K562 (cell line): ENCODE measurements at regions not wholly inside any gene's neighbourhood (a gene's known extent, or its start where the extent isn't known, plus 50 kb on each side); places are given as distances from the start of the nearest gene placed in this dataset.

Source experiments
- RBM14 ChIP-seq: fragments of 200-400 bp; formaldehyde crosslinking; IDR thresholded peaks from 2 replicates; pipeline ENCODE4 v1.6.1; 2018; ENCODE audit warnings: low read depth, mild to moderate bottlenecking, low read length, moderate library complexity, borderline replicate concordance; ENCODE audit not compliant: insufficient read depth
- ZNF274 ChIP-seq: IDR thresholded peaks from 2 replicates; pipeline ENCODE4 v1.6.1; 2011; ENCODE audit warnings: low read depth, mild to moderate bottlenecking, low read length, moderate library complexity, borderline replicate concordance
- TF ChIP-seq, protein P1 (sequence below): fragments of 450-650 bp; IDR thresholded peaks from 2 replicates; pipeline ENCODE4 v1.6.1; 2016; ENCODE audit warnings: low read depth
- TF ChIP-seq, protein P2 (sequence below), 2 experiments: fragments of 450-650 bp; formaldehyde crosslinking in 1 of 2; IDR thresholded peaks; 2 replicates each; pipeline versions ENCODE4 v1.4.0 to v1.6.1; 2014 to 2020; ENCODE audit warnings: mild to moderate bottlenecking in 2 of 2, borderline replicate concordance in 1 of 2, low read depth in 1 of 2

DNA sequence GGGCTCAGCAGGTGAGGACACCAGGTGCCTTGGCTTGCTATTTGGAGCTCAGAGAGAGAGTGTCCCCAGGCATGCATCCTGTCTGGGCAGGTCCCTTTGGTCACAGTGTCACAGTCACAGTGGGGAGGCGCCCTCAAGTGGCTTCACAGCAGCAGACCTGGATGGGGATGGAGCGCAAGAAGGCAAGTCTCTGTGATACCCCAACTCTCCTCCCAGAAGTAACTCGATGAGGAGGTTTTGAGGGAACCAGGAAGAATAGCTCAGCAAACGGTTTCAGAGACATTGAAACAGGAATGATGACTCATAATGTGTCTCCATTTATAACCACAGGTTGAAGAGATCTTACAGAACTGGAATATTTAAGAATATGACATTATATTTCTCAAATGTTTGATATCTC is 66.5 kb upstream of the SH3GL3 start (continued):
- TF ChIP-seq, protein P1, sequence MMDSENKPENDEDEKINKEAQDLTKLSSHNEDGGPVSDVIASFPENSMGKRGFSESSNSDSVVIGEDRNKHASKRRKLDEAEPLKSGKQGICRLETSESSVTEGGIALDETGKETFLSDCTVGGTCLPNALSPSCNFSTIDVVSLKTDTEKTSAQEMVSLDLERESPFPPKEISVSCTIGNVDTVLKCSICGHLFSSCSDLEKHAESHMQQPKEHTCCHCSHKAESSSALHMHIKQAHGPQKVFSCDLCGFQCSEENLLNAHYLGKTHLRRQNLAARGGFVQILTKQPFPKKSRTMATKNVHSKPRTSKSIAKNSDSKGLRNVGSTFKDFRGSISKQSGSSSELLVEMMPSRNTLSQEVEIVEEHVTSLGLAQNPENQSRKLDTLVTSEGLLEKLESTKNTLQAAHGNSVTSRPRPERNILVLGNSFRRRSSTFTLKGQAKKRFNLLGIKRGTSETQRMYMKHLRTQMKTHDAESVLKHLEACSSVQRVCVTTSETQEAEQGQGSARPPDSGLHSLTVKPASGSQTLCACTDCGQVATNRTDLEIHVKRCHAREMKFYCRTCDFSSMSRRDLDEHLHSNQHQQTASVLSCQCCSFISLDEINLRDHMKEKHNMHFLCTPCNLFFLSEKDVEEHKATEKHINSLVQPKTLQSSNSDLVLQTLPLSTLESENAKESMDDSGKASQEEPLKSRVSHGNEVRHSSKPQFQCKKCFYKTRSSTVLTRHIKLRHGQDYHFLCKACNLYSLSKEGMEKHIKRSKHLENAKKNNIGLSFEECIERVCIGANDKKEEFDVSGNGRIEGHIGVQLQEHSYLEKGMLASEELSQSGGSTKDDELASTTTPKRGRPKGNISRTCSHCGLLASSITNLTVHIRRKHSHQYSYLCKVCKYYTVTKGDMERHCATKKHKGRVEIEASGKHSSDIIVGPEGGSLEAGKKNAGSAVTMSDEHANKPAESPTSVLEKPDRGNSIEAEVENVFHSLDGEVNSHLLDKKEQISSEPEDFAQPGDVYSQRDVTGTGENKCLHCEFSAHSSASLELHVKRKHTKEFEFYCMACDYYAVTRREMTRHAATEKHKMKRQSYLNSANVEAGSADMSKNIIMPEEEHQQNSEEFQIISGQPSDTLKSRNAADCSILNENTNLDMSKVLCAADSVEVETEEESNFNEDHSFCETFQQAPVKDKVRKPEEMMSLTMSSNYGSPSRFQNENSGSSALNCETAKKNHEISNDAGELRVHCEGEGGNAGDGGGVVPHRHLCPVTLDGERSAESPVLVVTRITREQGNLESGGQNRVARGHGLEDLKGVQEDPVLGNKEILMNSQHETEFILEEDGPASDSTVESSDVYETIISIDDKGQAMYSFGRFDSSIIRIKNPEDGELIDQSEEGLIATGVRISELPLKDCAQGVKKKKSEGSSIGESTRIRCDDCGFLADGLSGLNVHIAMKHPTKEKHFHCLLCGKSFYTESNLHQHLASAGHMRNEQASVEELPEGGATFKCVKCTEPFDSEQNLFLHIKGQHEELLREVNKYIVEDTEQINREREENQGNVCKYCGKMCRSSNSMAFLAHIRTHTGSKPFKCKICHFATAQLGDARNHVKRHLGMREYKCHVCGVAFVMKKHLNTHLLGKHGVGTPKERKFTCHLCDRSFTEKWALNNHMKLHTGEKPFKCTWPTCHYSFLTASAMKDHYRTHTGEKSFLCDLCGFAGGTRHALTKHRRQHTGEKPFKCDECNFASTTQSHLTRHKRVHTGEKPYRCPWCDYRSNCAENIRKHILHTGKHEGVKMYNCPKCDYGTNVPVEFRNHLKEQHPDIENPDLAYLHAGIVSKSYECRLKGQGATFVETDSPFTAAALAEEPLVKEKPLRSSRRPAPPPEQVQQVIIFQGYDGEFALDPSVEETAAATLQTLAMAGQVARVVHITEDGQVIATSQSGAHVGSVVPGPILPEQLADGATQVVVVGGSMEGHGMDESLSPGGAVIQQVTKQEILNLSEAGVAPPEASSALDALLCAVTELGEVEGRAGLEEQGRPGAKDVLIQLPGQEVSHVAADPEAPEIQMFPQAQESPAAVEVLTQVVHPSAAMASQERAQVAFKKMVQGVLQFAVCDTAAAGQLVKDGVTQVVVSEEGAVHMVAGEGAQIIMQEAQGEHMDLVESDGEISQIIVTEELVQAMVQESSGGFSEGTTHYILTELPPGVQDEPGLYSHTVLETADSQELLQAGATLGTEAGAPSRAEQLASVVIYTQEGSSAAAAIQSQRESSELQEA: no peak
- TF ChIP-seq RBM14 (no peak), ZNF274 (no peak)
- TF ChIP-seq, protein P2, sequence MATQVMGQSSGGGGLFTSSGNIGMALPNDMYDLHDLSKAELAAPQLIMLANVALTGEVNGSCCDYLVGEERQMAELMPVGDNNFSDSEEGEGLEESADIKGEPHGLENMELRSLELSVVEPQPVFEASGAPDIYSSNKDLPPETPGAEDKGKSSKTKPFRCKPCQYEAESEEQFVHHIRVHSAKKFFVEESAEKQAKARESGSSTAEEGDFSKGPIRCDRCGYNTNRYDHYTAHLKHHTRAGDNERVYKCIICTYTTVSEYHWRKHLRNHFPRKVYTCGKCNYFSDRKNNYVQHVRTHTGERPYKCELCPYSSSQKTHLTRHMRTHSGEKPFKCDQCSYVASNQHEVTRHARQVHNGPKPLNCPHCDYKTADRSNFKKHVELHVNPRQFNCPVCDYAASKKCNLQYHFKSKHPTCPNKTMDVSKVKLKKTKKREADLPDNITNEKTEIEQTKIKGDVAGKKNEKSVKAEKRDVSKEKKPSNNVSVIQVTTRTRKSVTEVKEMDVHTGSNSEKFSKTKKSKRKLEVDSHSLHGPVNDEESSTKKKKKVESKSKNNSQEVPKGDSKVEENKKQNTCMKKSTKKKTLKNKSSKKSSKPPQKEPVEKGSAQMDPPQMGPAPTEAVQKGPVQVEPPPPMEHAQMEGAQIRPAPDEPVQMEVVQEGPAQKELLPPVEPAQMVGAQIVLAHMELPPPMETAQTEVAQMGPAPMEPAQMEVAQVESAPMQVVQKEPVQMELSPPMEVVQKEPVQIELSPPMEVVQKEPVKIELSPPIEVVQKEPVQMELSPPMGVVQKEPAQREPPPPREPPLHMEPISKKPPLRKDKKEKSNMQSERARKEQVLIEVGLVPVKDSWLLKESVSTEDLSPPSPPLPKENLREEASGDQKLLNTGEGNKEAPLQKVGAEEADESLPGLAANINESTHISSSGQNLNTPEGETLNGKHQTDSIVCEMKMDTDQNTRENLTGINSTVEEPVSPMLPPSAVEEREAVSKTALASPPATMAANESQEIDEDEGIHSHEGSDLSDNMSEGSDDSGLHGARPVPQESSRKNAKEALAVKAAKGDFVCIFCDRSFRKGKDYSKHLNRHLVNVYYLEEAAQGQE (IDR thresholded peaks at IDR 0.05; ENCODE audit: borderline replicate concordance): peak; percentile 50; the same call in 1 of the 2 replicates
- TF ChIP-seq, protein P2 (CRISPR knock-in tag; IDR thresholded peaks at IDR 0.05; ENCODE audit: low read depth): no peak
- TF ChIP-seq, all 486 proteins: peak for 10
